PC-3 (cell line): ENCODE measurements at regions not wholly inside any gene's neighbourhood (a gene's known extent, or its start where the extent isn't known, plus 50 kb on each side); places are given as distances from the start of the nearest gene placed in this dataset.

Experiments
- ATAC-seq: fragments of 200-7000 bp; cut with Tn5 transposase; 2 replicates; pipeline ENCODE4 v1.9.1; 2020; ENCODE audit warnings: mild to moderate bottlenecking, moderate library complexity
- BruUV-seq: library from RNA; stranded (reverse); fragments of 400-500 nt; replicated peaks from 2 replicates; lab custom pipeline; 2021; lab: Mats Ljungman, UMichigan
- CTCF ChIA-PET: fragments of 300-600 bp; sonication (Branson Sonifier 250); formaldehyde crosslinking; loops from one replicate; lab custom pipeline; 2022; ENCODE audit warnings: antibody characterized with exemption; lab: Charles Lee
- POLR2A ChIA-PET: fragments of 300-600 bp; sonication (Branson Sonifier 250); formaldehyde crosslinking; loops from one replicate; lab custom pipeline; 2022; ENCODE audit warnings: antibody characterized with exemption; ENCODE audit not compliant: unreplicated experiment; lab: Charles Lee
- DNase-seq: peaks from one replicate; pipeline ENCODE4 v3.0.0-alpha.2; 2015
- H2AFZ ChIP-seq: fragments of 300-600 bp; sonication (generic); 2 replicates; pipeline ENCODE4 v1.6.0; 2016; ENCODE audit warnings: antibody characterized with exemption, low read length
- H3F3A ChIP-seq: fragments of 300-600 bp; sonication (generic); one replicate; pipeline ENCODE4 v1.6.0; 2017; ENCODE audit warnings: antibody characterized with exemption, low read length, control low read depth, mild to moderate bottlenecking; ENCODE audit not compliant: unreplicated experiment
- H3K27ac ChIP-seq: fragments of 300-600 bp; sonication (generic); 2 replicates; pipeline ENCODE4 v1.5.1; 2016; ENCODE audit warnings: mild to moderate bottlenecking, low read length
- H3K27me3 ChIP-seq: fragments of 300-600 bp; sonication (generic); 2 replicates; pipeline ENCODE4 v1.6.1; 2016; ENCODE audit warnings: low read length, mixed read lengths
- H3K36me3 ChIP-seq: fragments of 300-600 bp; sonication (generic); 2 replicates; pipeline ENCODE4 v1.6.1; 2016; ENCODE audit warnings: low read depth, mixed run types, low read length, mixed read lengths
- H3K4me1 ChIP-seq: fragments of 300-600 bp; sonication (generic); 2 replicates; pipeline ENCODE4 v1.5.1; 2016; ENCODE audit warnings: low read length; ENCODE audit not compliant: insufficient read depth
- H3K4me2 ChIP-seq: fragments of 300-600 bp; sonication (generic); 2 replicates; pipeline ENCODE4 v1.6.0; 2016; ENCODE audit warnings: low read length
- H3K4me3 ChIP-seq: fragments of 300-600 bp; sonication (generic); 2 replicates; pipeline ENCODE4 v1.5.1; 2016; ENCODE audit warnings: mild to moderate bottlenecking, low read length, mixed read lengths
- H3K79me2 ChIP-seq: fragments of 300-600 bp; sonication (generic); 2 replicates; pipeline ENCODE4 v1.6.1; 2017; ENCODE audit warnings: low read length, mixed read lengths
- H3K9ac ChIP-seq: fragments of 300-600 bp; sonication (generic); 2 replicates; pipeline ENCODE4 v1.6.0; 2016; ENCODE audit warnings: mild to moderate bottlenecking, low read length
- H3K9me2 ChIP-seq: fragments of 300-600 bp; sonication (generic); replicated peaks from 2 replicates; pipeline ENCODE4 v1.6.1; 2016; ENCODE audit warnings: mixed run types, low read length, mixed read lengths
- H3K9me3 ChIP-seq: fragments of 300-600 bp; sonication (generic); 2 replicates; pipeline ENCODE4 v1.6.1; 2016; ENCODE audit warnings: low read length, mixed read lengths
- H4K20me1 ChIP-seq: fragments of 300-600 bp; sonication (generic); 2 replicates; pipeline ENCODE4 v1.6.1; 2016; ENCODE audit warnings: low read length, mixed read lengths
- CTCF ChIP-seq: fragments of 300-600 bp; sonication (generic); conservative IDR thresholded peaks from 2 replicates; pipeline ENCODE4 v1.5.1; 2017; ENCODE audit warnings: antibody characterized with exemption, low read depth, mild to moderate bottlenecking, low read length
- EZH2 ChIP-seq: fragments of 300-600 bp; sonication (generic); IDR thresholded peaks from one replicate; pipeline ENCODE4 v1.6.1; 2017; ENCODE audit warnings: antibody characterized with exemption, mild to moderate bottlenecking, low read length; ENCODE audit not compliant: unreplicated experiment
- EZH2phosphoT487 ChIP-seq: fragments of 300-600 bp; sonication (generic); IDR thresholded peaks from 2 replicates; pipeline ENCODE4 v1.6.1; 2018; ENCODE audit warnings: mild to moderate bottlenecking, antibody characterized with exemption, low read length, borderline replicate concordance
- intact Hi-C: fragments of 100-400 bp; cut with micrococcal nuclease; formaldehyde crosslinking; loops from 2 replicates; pipeline ENCODE4 v1.9.0; 2023

DNA sequence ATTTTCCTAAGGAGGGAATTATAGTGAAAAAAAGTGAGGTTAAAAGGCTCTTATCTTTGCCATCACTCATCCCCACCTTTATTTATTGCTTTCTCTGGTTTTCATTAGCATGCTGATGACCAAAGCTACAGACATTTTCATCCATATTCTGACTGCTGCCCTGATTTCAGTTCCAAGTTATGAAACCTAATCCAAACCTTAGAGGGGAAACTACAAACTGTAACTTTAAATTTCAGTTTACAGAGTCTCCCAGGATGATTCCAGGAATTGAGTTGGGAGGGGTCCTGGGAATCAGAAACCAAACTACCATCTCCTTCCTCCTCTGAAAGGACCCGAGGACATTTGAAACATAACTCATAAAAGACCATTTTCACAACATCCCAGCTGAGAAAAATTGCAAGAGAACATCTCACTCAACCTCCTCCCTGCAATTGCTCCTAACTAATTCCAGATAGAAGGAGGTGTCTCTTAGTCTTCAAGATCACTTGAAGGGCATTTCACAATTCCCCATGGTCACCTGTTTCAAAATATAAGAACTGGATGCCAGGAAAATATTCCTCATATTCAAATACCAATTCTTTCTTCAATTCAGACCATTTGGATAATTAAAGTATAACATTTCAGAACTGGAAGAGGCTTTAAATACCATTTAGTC, 520.6 kb downstream of the TNS1 start:
- CTCF ChIA-PET, result no interaction called here
- no peaks in the 10 kb centered on the region for H3K9me2 ChIP-seq
- H3F3A ChIP-seq, result no peaks in the 10 kb centered on the region
- no peak overlapping the region; the same call in 1 of the 2 replicates for H2AFZ ChIP-seq
- no peaks in the 10 kb centered on the region for H3K79me2 ChIP-seq
- BruUV-seq, result no TSS peak
- no peak overlapping the region for H3K9ac ChIP-seq
- H3K36me3 ChIP-seq, result no peaks in the 10 kb centered on the region
- POLR2A ChIA-PET, result no interaction called here
- no peak for ATAC-seq
- no peak for DNase-seq
- TF ChIP-seq EZH2phosphoT487 (no peak), EZH2 (no peak)
- H4K20me1 ChIP-seq, result no peaks in the 10 kb centered on the region
- H3K4me3 ChIP-seq, result no peak overlapping the region
- no peaks in the 10 kb centered on the region for H3K4me1 ChIP-seq
- intact Hi-C loops, result no loop called here
- no peaks in the 10 kb centered on the region for H3K9me3 ChIP-seq
- H3K27me3 ChIP-seq, result no peaks in the 10 kb centered on the region
- no peak overlapping the region for H3K4me2 ChIP-seq
- no peak overlapping the region for H3K27ac ChIP-seq

DNA sequence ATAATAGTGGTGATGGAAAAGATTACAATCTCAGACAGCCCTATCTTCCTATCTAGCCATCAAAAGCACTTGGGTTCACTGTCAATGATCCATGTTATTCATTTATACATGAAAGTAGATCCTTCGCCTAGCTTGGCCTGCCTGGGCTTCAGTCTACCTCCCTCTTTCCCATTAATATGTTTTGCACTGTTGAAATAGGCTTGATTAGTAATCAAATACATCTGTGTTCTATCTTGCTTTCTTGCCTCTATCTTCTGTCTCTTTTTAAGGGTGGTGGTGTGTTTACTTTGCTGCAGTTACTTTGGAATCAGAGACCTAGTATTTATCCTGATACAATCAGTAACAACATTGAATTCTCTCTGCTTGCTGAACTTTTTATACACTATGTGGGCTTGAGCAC, 521.2 kb downstream of the TNS1 start:
- Histone ChIP-seq H2AFZ (no peak overlapping the region; the same call in 1 of the 2 replicates), H3K79me2 (no peaks in the 10 kb centered on the region), H3K9me3 (no peaks in the 10 kb centered on the region), H3K27ac (no peak overlapping the region), H4K20me1 (no peaks in the 10 kb centered on the region), H3K36me3 (no peaks in the 10 kb centered on the region), H3K4me3 (no peak overlapping the region), H3K9me2 (no peaks in the 10 kb centered on the region), H3K4me2 (no peak overlapping the region), H3K9ac (no peak overlapping the region), H3K4me1 (no peaks in the 10 kb centered on the region), H3F3A (no peaks in the 10 kb centered on the region), H3K27me3 (no peaks in the 10 kb centered on the region)
- BruUV-seq, result no TSS peak
- POLR2A ChIA-PET, result no interaction called here
- CTCF ChIA-PET, result no interaction called here
- intact Hi-C loops, result no loop called here
- TF ChIP-seq EZH2 (no peak), EZH2phosphoT487 (no peak), CTCF (no peak)
- DNase-seq (no peak), ATAC-seq (no peak)

GRCh38 chr2:217479566-217479965, 523.2 kb downstream of the TNS1 start:
- no peaks in the 10 kb centered on the region for H3K9me2 ChIP-seq
- ChIA-PET CTCF (no interaction called here), POLR2A (no interaction called here)
- H3K27me3 ChIP-seq, result no peaks in the 10 kb centered on the region
- no peaks in the 10 kb centered on the region for H3K9me3 ChIP-seq
- H3K79me2 ChIP-seq, result no peaks in the 10 kb centered on the region
- TF ChIP-seq EZH2phosphoT487 (no peak), EZH2 (no peak), CTCF (no peak)
- H3K36me3 ChIP-seq, result no peaks in the 10 kb centered on the region
- H3K27ac ChIP-seq, result no peak overlapping the region
- H3K4me3 ChIP-seq, result no peak overlapping the region
- ATAC-seq, result no peak
- no peaks in the 10 kb centered on the region for H4K20me1 ChIP-seq
- BruUV-seq, result no TSS peak
- no peaks in the 10 kb centered on the region for H3K4me1 ChIP-seq
- no peak overlapping the region for H2AFZ ChIP-seq
- intact Hi-C loops, result no loop called here
- H3F3A ChIP-seq, result no peaks in the 10 kb centered on the region
- no peak overlapping the region for H3K9ac ChIP-seq
- DNase-seq, result no peak
- no peak overlapping the region for H3K4me2 ChIP-seq
